ENCODE measurements at regions not wholly inside any gene's neighbourhood (a gene's known extent, or its start where the extent isn't known, plus 50 kb on each side); places are given as distances from the start of the nearest gene placed in this dataset.

GRCh38 chr6:121680058-121680457 lies 244.6 kb downstream of the GJA1 start:
- TF ChIP-seq, protein P1, sequence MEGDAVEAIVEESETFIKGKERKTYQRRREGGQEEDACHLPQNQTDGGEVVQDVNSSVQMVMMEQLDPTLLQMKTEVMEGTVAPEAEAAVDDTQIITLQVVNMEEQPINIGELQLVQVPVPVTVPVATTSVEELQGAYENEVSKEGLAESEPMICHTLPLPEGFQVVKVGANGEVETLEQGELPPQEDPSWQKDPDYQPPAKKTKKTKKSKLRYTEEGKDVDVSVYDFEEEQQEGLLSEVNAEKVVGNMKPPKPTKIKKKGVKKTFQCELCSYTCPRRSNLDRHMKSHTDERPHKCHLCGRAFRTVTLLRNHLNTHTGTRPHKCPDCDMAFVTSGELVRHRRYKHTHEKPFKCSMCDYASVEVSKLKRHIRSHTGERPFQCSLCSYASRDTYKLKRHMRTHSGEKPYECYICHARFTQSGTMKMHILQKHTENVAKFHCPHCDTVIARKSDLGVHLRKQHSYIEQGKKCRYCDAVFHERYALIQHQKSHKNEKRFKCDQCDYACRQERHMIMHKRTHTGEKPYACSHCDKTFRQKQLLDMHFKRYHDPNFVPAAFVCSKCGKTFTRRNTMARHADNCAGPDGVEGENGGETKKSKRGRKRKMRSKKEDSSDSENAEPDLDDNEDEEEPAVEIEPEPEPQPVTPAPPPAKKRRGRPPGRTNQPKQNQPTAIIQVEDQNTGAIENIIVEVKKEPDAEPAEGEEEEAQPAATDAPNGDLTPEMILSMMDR (conservative IDR thresholded peaks at IDR 0.05; ENCODE audit: low read depth, low read length): no peak
- TF ChIP-seq EZH2phosphoT487 (IDR thresholded peaks at IDR 0.05; ENCODE audit: borderline replicate concordance, low read length) (no peak), EZH2 (IDR thresholded peaks at IDR 0.05; ENCODE audit: low read length, unreplicated experiment) (no peak)

Measured in PC-3 (cell line).